ENCODE measurements at regions not wholly inside any gene's neighbourhood (a gene's known extent, or its start where the extent isn't known, plus 50 kb on each side); places are given as distances from the start of the nearest gene placed in this dataset.

- DNase-seq (ENCODE audit: low spot score), result no peak
Observed at GRCh38 chr2:156697906-156698305, 261.7 kb downstream of the GPD2 start.

GRCh38 chr2:156700681-156701080 lies 264.5 kb downstream of the GPD2 start:
- no peak for DNase-seq (ENCODE audit: low spot score)

GRCh38 chr2:156702541-156702940 lies 266.4 kb downstream of the GPD2 start:
- no peak for DNase-seq (ENCODE audit: low spot score)

GRCh38 chr2:156703642-156704041 lies 267.5 kb downstream of the GPD2 start:
- DNase-seq (ENCODE audit: low spot score), result no peak

- no peak for DNase-seq (ENCODE audit: low spot score)
Observed at GRCh38 chr2:156704132-156704531, 268.0 kb downstream of the GPD2 start.

- no peak for DNase-seq (ENCODE audit: low spot score)
Observed at GRCh38 chr2:156704617-156705016, 268.4 kb downstream of the GPD2 start.

GRCh38 chr2:156706576-156706975 lies 270.4 kb downstream of the GPD2 start:
- no peak for DNase-seq (ENCODE audit: low spot score)

- DNase-seq (ENCODE audit: low spot score), result no peak
Observed at GRCh38 chr2:156708051-156708450, 271.9 kb downstream of the GPD2 start.

- DNase-seq (ENCODE audit: low spot score), result no peak
Observed at GRCh38 chr2:156709091-156709490, 272.9 kb downstream of the GPD2 start.

- no peak for DNase-seq (ENCODE audit: low spot score)
Observed at GRCh38 chr2:156719036-156719435, 282.9 kb downstream of the GPD2 start.

GRCh38 chr2:156727867-156728266 lies 291.7 kb downstream of the GPD2 start:
- DNase-seq (ENCODE audit: low spot score), result no peak

GRCh38 chr2:156728328-156728727 lies 292.1 kb downstream of the GPD2 start:
- DNase-seq (ENCODE audit: low spot score), result no peak

- DNase-seq (ENCODE audit: low spot score), result no peak
Observed at GRCh38 chr2:156731506-156731905, 295.3 kb downstream of the GPD2 start.

- DNase-seq (ENCODE audit: low spot score), result no peak
Observed at GRCh38 chr2:156736950-156737349, 300.8 kb downstream of the GPD2 start.

GRCh38 chr2:156739301-156739700 lies 303.1 kb downstream of the GPD2 start:
- DNase-seq (ENCODE audit: low spot score), result no peak

GRCh38 chr2:156745619-156746018 lies 309.4 kb downstream of the GPD2 start:
- DNase-seq (ENCODE audit: low spot score), result no peak

GRCh38 chr2:156748221-156748620 lies 312.0 kb downstream of the GPD2 start:
- DNase-seq (ENCODE audit: low spot score), result no peak

- no peak for DNase-seq (ENCODE audit: low spot score)
Observed at GRCh38 chr2:156752042-156752441, 315.9 kb downstream of the GPD2 start.

- no peak for DNase-seq (ENCODE audit: low spot score)
Observed at GRCh38 chr2:156753766-156754165, 317.6 kb downstream of the GPD2 start.

GRCh38 chr2:156756516-156756915 lies 320.3 kb downstream of the GPD2 start:
- no peak for DNase-seq (ENCODE audit: low spot score)

- DNase-seq (ENCODE audit: low spot score), result no peak
Observed at GRCh38 chr2:156763174-156763573, 327.0 kb downstream of the GPD2 start.

- no peak for DNase-seq (ENCODE audit: low spot score)
Observed at GRCh38 chr2:156765043-156765442, 328.9 kb downstream of the GPD2 start.

- DNase-seq (ENCODE audit: low spot score), result no peak
Observed at GRCh38 chr2:156765450-156765849, 329.3 kb downstream of the GPD2 start.

- DNase-seq (ENCODE audit: low spot score), result no peak
Observed at GRCh38 chr2:156769802-156770201, 333.6 kb downstream of the GPD2 start.

- no peak for DNase-seq (ENCODE audit: low spot score)
Observed at GRCh38 chr2:156778916-156779315, 342.7 kb downstream of the GPD2 start.

Data from hematopoietic multipotent progenitor cell treated with erythropoietin and hydrocortisone succinate and interleukin-3 and kit ligand, for 17 days (in vitro differentiated cells).